Smooth muscle cell (in vitro differentiated cells): ENCODE measurements at regions not wholly inside any gene's neighbourhood (a gene's known extent, or its start where the extent isn't known, plus 50 kb on each side); places are given as distances from the start of the nearest gene placed in this dataset.

Experiments used
- DNase-seq: peaks from one replicate; lab custom pipeline; 2025; ENCODE audit not compliant: unreplicated experiment; lab: John Stamatoyannopoulos, UW
- H2AFZ ChIP-seq: fragments of 200-600 bp; sonication (generic); 2 replicates; pipeline ENCODE4 v1.6.0; 2016; ENCODE audit warnings: antibody characterized with exemption, low read depth, mild to moderate bottlenecking
- H3F3A ChIP-seq: fragments of 200-600 bp; sonication (generic); 2 replicates; pipeline ENCODE4 v1.6.0; 2017; ENCODE audit warnings: antibody characterized with exemption, low read depth
- H3K27ac ChIP-seq: fragments of 200-600 bp; sonication (generic); 2 replicates; pipeline ENCODE4 v1.5.1; 2016; ENCODE audit warnings: low read depth, mild to moderate bottlenecking
- H3K27me3 ChIP-seq: fragments of 200-600 bp; sonication (generic); 2 replicates; pipeline ENCODE4 v1.6.1; 2016; ENCODE audit warnings: low read depth, mild to moderate bottlenecking
- H3K36me3 ChIP-seq: fragments of 200-600 bp; sonication (generic); 2 replicates; pipeline ENCODE4 v1.5.1; 2016; ENCODE audit warnings: low read depth
- H3K4me1 ChIP-seq: fragments of 200-600 bp; sonication (generic); 2 replicates; pipeline ENCODE4 v1.5.1; 2016; ENCODE audit warnings: low read depth
- H3K4me2 ChIP-seq: fragments of 200-600 bp; sonication (generic); 2 replicates; pipeline ENCODE4 v1.6.0; 2016; ENCODE audit warnings: mild to moderate bottlenecking
- H3K4me3 ChIP-seq: fragments of 200-600 bp; sonication (generic); 2 replicates; pipeline ENCODE4 v1.5.1; 2016; ENCODE audit warnings: mild to moderate bottlenecking
- H3K79me2 ChIP-seq: fragments of 200-600 bp; sonication (generic); 2 replicates; pipeline ENCODE4 v1.6.0; 2016; ENCODE audit warnings: low read depth, mild to moderate bottlenecking
- H3K9ac ChIP-seq: fragments of 200-600 bp; sonication (generic); 2 replicates; pipeline ENCODE4 v1.6.0; 2016; ENCODE audit warnings: low read depth
- H3K9me3 ChIP-seq: fragments of 200-600 bp; sonication (generic); replicated peaks from 2 replicates; pipeline ENCODE4 v1.5.1; 2016; ENCODE audit warnings: low read depth
- H4K20me1 ChIP-seq: fragments of 200-600 bp; sonication (generic); 2 replicates; pipeline ENCODE4 v1.6.0; 2016; ENCODE audit warnings: low read depth
- CTCF ChIP-seq: fragments of 200-600 bp; sonication (generic); IDR thresholded peaks from 2 replicates; pipeline ENCODE4 v1.5.1; 2017; ENCODE audit warnings: borderline replicate concordance, mild to moderate bottlenecking, antibody characterized with exemption; ENCODE audit not compliant: insufficient read depth, poor library complexity, severe bottlenecking
- WGBS: methylation state at CpG from one replicate; pipeline ENCODE4 v1.1.7; 2016; ENCODE audit warnings: low lambda C conversion rate; 5-methylcytosine and 5-hydroxymethylcytosine counted together

- Histone ChIP-seq H3F3A (no peaks in the 10 kb centered on the region), H3K36me3 (no peaks in the 10 kb centered on the region), H3K79me2 (no peaks in the 10 kb centered on the region), H3K4me1 (no peaks in the 10 kb centered on the region), H3K9me3 (no peaks in the 10 kb centered on the region), H3K9ac (no peak overlapping the region), H3K4me2 (no peak overlapping the region), H3K27ac (no peak overlapping the region), H4K20me1 (no peaks in the 10 kb centered on the region), H2AFZ (no peak overlapping the region), H3K4me3 (no peak overlapping the region), H3K27me3 (no peaks in the 10 kb centered on the region)
- DNase-seq, result no peak
- no peak for TF ChIP-seq CTCF
- 89% methylated on average over 3 of the region's 3 CpGs for WGBS
Observed at GRCh38 chr4:132893787-132894186, 255.3 kb upstream of the PCDH10 start.

- Histone ChIP-seq H3K27ac (no peak overlapping the region), H3K9ac (no peak overlapping the region), H3K4me2 (no peak overlapping the region), H3F3A (no peaks in the 10 kb centered on the region), H3K36me3 (no peaks in the 10 kb centered on the region), H3K4me3 (no peak overlapping the region), H3K79me2 (no peaks in the 10 kb centered on the region), H3K27me3 (no peaks in the 10 kb centered on the region), H2AFZ (no peak overlapping the region), H4K20me1 (no peaks in the 10 kb centered on the region), H3K4me1 (no peaks in the 10 kb centered on the region), H3K9me3 (no peaks in the 10 kb centered on the region)
- 93% methylated on average over 1 of the region's 1 CpG for WGBS
- no peak for DNase-seq
- no peak for TF ChIP-seq CTCF
Observed at GRCh38 chr4:132901224-132901623, 247.9 kb upstream of the PCDH10 start.

GRCh38 chr4:132910229-132910748, 238.8 kb upstream of the PCDH10 start:
- H3K79me2 ChIP-seq, result no peaks in the 10 kb centered on the region
- TF ChIP-seq CTCF, result no peak

GRCh38 chr4:132918096-132918495, 231.0 kb upstream of the PCDH10 start:
- 95% methylated on average over 1 of the region's 1 CpG for WGBS
- H3K9me3 ChIP-seq, result no peaks in the 10 kb centered on the region

More at GRCh38 chr4:132910229-132910748, 238.8 kb upstream of the PCDH10 start:
- Histone ChIP-seq H3K4me2 (no peak overlapping the region), H3K27ac (no peak overlapping the region), H3K4me3 (no peak overlapping the region), H4K20me1 (no peaks in the 10 kb centered on the region), H3K27me3 (no peaks in the 10 kb centered on the region), H3F3A (no peaks in the 10 kb centered on the region), H3K9me3 (no peaks in the 10 kb centered on the region), H2AFZ (no peak overlapping the region), H3K36me3 (no peaks in the 10 kb centered on the region), H3K4me1 (no peaks in the 10 kb centered on the region), H3K9ac (no peak overlapping the region)
- 100% methylated on average over 1 of the region's 1 CpG for WGBS
- DNase-seq, result no peak

More at GRCh38 chr4:132918096-132918495, 231.0 kb upstream of the PCDH10 start:
- no peaks in the 10 kb centered on the region for H4K20me1 ChIP-seq
- H2AFZ ChIP-seq, result no peak overlapping the region
- H3K9ac ChIP-seq, result no peak overlapping the region
- H3K27ac ChIP-seq, result no peak overlapping the region
- TF ChIP-seq CTCF, result no peak
- no peaks in the 10 kb centered on the region for H3K79me2 ChIP-seq
- H3K27me3 ChIP-seq, result no peaks in the 10 kb centered on the region
- H3F3A ChIP-seq, result no peaks in the 10 kb centered on the region
- no peak overlapping the region for H3K4me2 ChIP-seq
- H3K4me1 ChIP-seq, result no peaks in the 10 kb centered on the region
- DNase-seq, result no peak
- H3K4me3 ChIP-seq, result no peak overlapping the region
- H3K36me3 ChIP-seq, result no peaks in the 10 kb centered on the region
